ENCODE measurements at regions not wholly inside any gene's neighbourhood (a gene's known extent, or its start where the extent isn't known, plus 50 kb on each side); places are given as distances from the start of the nearest gene placed in this dataset.
A peak's percentile ranks its signal among the peaks of the same experiment; 100 is the strongest.

GRCh38 chr12:19572920-19573558 lies 133.7 kb downstream of the AEBP2 start:
- DNase-seq = peak; percentile 1 to 74 (median 39)

GRCh38 chr12:19573866-19574265 lies 134.6 kb downstream of the AEBP2 start:
- DNase-seq = no peak

- DNase-seq = no peak
Observed at GRCh38 chr12:19574601-19575000, 135.3 kb downstream of the AEBP2 start.

GRCh38 chr12:19575337-19576243 lies 136.3 kb downstream of the AEBP2 start:
- DNase-seq = peak; percentile 62 to 93 (median 73)

GRCh38 chr12:19576506-19577280 lies 137.4 kb downstream of the AEBP2 start:
- DNase-seq = no peak

- DNase-seq = no peak
Observed at GRCh38 chr12:19577281-19577530, 137.9 kb downstream of the AEBP2 start.

GRCh38 chr12:19584732-19585131 lies 145.4 kb downstream of the AEBP2 start:
- DNase-seq = no peak

GRCh38 chr12:19588951-19589350 lies 149.7 kb downstream of the AEBP2 start:
- no peak for DNase-seq

GRCh38 chr12:19591951-19592350 lies 152.7 kb downstream of the AEBP2 start:
- DNase-seq = no peak

- no peak for DNase-seq
Observed at GRCh38 chr12:19596434-19597166, 157.3 kb downstream of the AEBP2 start.

GRCh38 chr12:19597167-19598026 lies 158.1 kb downstream of the AEBP2 start:
- DNase-seq = no peak

- no peak for DNase-seq
Observed at GRCh38 chr12:19605720-19606119, 166.4 kb downstream of the AEBP2 start.

- DNase-seq = no peak
Observed at GRCh38 chr12:19608039-19608438, 168.7 kb downstream of the AEBP2 start.

GRCh38 chr12:19613051-19613535 lies 173.8 kb downstream of the AEBP2 start:
- DNase-seq = no peak

- DNase-seq = no peak
Observed at GRCh38 chr12:19614601-19615383, 175.5 kb downstream of the AEBP2 start.

GRCh38 chr12:19615384-19615725 lies 176.1 kb downstream of the AEBP2 start:
- DNase-seq = no peak

GRCh38 chr12:19616781-19617180 lies 177.5 kb downstream of the AEBP2 start:
- no peak for DNase-seq

- DNase-seq = no peak
Observed at GRCh38 chr12:19620222-19620621, 180.9 kb downstream of the AEBP2 start.

- DNase-seq = no peak
Observed at GRCh38 chr12:19623751-19624399, 184.6 kb downstream of the AEBP2 start.

GRCh38 chr12:19624491-19624890 lies 185.2 kb downstream of the AEBP2 start:
- no peak for DNase-seq

- peak in 1 of 3 experiments; percentile 33 for DNase-seq
Observed at GRCh38 chr12:19625551-19625950, 186.3 kb downstream of the AEBP2 start.

All from NCI-H1417 (cell line).